ENCODE measurements at regions not wholly inside any gene's neighbourhood (a gene's known extent, or its start where the extent isn't known, plus 50 kb on each side); places are given as distances from the start of the nearest gene placed in this dataset.

GRCh38 chr3:99366663-99367429, 271.5 kb upstream of the COL8A1 start:
- Histone ChIP-seq H3K36me3 (replicated peaks; ENCODE audit: control insufficient read depth, insufficient read depth, low read length) (no peaks in the 10 kb centered on the region), H3K27me3 (ENCODE audit: control insufficient read depth, insufficient read depth, low read length) (no peaks in the 10 kb centered on the region), H3K4me3 (ENCODE audit: insufficient read depth, low read depth, low read length) (no peak overlapping the region)
- peak; percentile 8 for DNase-seq

GRCh38 chr3:99365979-99366378, 272.4 kb upstream of the COL8A1 start:
- H3K4me3 ChIP-seq (ENCODE audit: insufficient read depth, low read depth, low read length): no peak overlapping the region
- no peaks in the 10 kb centered on the region for H3K36me3 ChIP-seq (replicated peaks; ENCODE audit: control insufficient read depth, insufficient read depth, low read length)
- H3K27me3 ChIP-seq (ENCODE audit: control insufficient read depth, insufficient read depth, low read length): no peaks in the 10 kb centered on the region
- DNase-seq: no peak

GRCh38 chr3:99365396-99365795, 273.0 kb upstream of the COL8A1 start:
- no peaks in the 10 kb centered on the region for H3K27me3 ChIP-seq (ENCODE audit: control insufficient read depth, insufficient read depth, low read length)
- no peak overlapping the region for H3K4me3 ChIP-seq (ENCODE audit: insufficient read depth, low read depth, low read length)
- DNase-seq: no peak
- H3K36me3 ChIP-seq (replicated peaks; ENCODE audit: control insufficient read depth, insufficient read depth, low read length): no peaks in the 10 kb centered on the region

- H3K4me3 ChIP-seq (ENCODE audit: insufficient read depth, low read depth, low read length): no peak overlapping the region
- no peaks in the 10 kb centered on the region for H3K36me3 ChIP-seq (replicated peaks; ENCODE audit: control insufficient read depth, insufficient read depth, low read length)
- no peak for DNase-seq
- H3K27me3 ChIP-seq (ENCODE audit: control insufficient read depth, insufficient read depth, low read length): no peaks in the 10 kb centered on the region
Observed at GRCh38 chr3:99357131-99357530, 281.3 kb upstream of the COL8A1 start.

- Histone ChIP-seq H3K4me3 (ENCODE audit: insufficient read depth, low read depth, low read length) (no peak overlapping the region), H3K36me3 (replicated peaks; ENCODE audit: control insufficient read depth, insufficient read depth, low read length) (no peaks in the 10 kb centered on the region), H3K27me3 (ENCODE audit: control insufficient read depth, insufficient read depth, low read length) (no peaks in the 10 kb centered on the region)
- DNase-seq: no peak
Observed at GRCh38 chr3:99356696-99357095, 281.7 kb upstream of the COL8A1 start.

- Histone ChIP-seq H3K27me3 (ENCODE audit: control insufficient read depth, insufficient read depth, low read length) (no peaks in the 10 kb centered on the region), H3K4me3 (ENCODE audit: insufficient read depth, low read depth, low read length) (no peak overlapping the region), H3K36me3 (replicated peaks; ENCODE audit: control insufficient read depth, insufficient read depth, low read length) (no peaks in the 10 kb centered on the region)
- DNase-seq: no peak
Observed at GRCh38 chr3:99355465-99355864, 282.9 kb upstream of the COL8A1 start.

- DNase-seq: no peak
- no peaks in the 10 kb centered on the region for H3K27me3 ChIP-seq (ENCODE audit: control insufficient read depth, insufficient read depth, low read length)
- no peaks in the 10 kb centered on the region for H3K36me3 ChIP-seq (replicated peaks; ENCODE audit: control insufficient read depth, insufficient read depth, low read length)
- H3K4me3 ChIP-seq (ENCODE audit: insufficient read depth, low read depth, low read length): no peak overlapping the region
Observed at GRCh38 chr3:99352811-99353210, 285.6 kb upstream of the COL8A1 start.

- H3K27me3 ChIP-seq (ENCODE audit: control insufficient read depth, insufficient read depth, low read length): no peaks in the 10 kb centered on the region
Observed at GRCh38 chr3:99351122-99351521, 287.3 kb upstream of the COL8A1 start.

GRCh38 chr3:99348451-99348850, 289.9 kb upstream of the COL8A1 start:
- Histone ChIP-seq H3K4me3 (ENCODE audit: insufficient read depth, low read depth, low read length) (no peak overlapping the region), H3K36me3 (replicated peaks; ENCODE audit: control insufficient read depth, insufficient read depth, low read length) (no peaks in the 10 kb centered on the region), H3K27me3 (ENCODE audit: control insufficient read depth, insufficient read depth, low read length) (no peaks in the 10 kb centered on the region)
- DNase-seq: no peak

More at GRCh38 chr3:99351122-99351521, 287.3 kb upstream of the COL8A1 start:
- H3K4me3 ChIP-seq (ENCODE audit: insufficient read depth, low read depth, low read length): no peak overlapping the region
- no peak for DNase-seq
- no peaks in the 10 kb centered on the region for H3K36me3 ChIP-seq (replicated peaks; ENCODE audit: control insufficient read depth, insufficient read depth, low read length)

GRCh38 chr3:99344216-99344615, 294.2 kb upstream of the COL8A1 start:
- Histone ChIP-seq H3K27me3 (ENCODE audit: control insufficient read depth, insufficient read depth, low read length) (no peaks in the 10 kb centered on the region), H3K4me3 (ENCODE audit: insufficient read depth, low read depth, low read length) (no peak overlapping the region), H3K36me3 (replicated peaks; ENCODE audit: control insufficient read depth, insufficient read depth, low read length) (no peaks in the 10 kb centered on the region)
- DNase-seq: no peak

GRCh38 chr3:99342383-99342782, 296.0 kb upstream of the COL8A1 start:
- Histone ChIP-seq H3K36me3 (replicated peaks; ENCODE audit: control insufficient read depth, insufficient read depth, low read length) (no peaks in the 10 kb centered on the region), H3K4me3 (ENCODE audit: insufficient read depth, low read depth, low read length) (no peak overlapping the region), H3K27me3 (ENCODE audit: control insufficient read depth, insufficient read depth, low read length) (no peaks in the 10 kb centered on the region)
- no peak for DNase-seq

GRCh38 chr3:99339222-99339621, 299.2 kb upstream of the COL8A1 start:
- Histone ChIP-seq H3K27me3 (ENCODE audit: control insufficient read depth, insufficient read depth, low read length) (no peaks in the 10 kb centered on the region), H3K4me3 (ENCODE audit: insufficient read depth, low read depth, low read length) (no peak overlapping the region), H3K36me3 (replicated peaks; ENCODE audit: control insufficient read depth, insufficient read depth, low read length) (no peaks in the 10 kb centered on the region)
- no peak for DNase-seq

GRCh38 chr3:99332718-99333117, 305.7 kb upstream of the COL8A1 start:
- Histone ChIP-seq H3K36me3 (replicated peaks; ENCODE audit: control insufficient read depth, insufficient read depth, low read length) (no peaks in the 10 kb centered on the region), H3K27me3 (ENCODE audit: control insufficient read depth, insufficient read depth, low read length) (no peaks in the 10 kb centered on the region), H3K4me3 (ENCODE audit: insufficient read depth, low read depth, low read length) (no peak overlapping the region)
- DNase-seq: no peak

GRCh38 chr3:99332276-99332675, 306.1 kb upstream of the COL8A1 start:
- DNase-seq: no peak
- no peak overlapping the region for H3K4me3 ChIP-seq (ENCODE audit: insufficient read depth, low read depth, low read length)
- H3K27me3 ChIP-seq (ENCODE audit: control insufficient read depth, insufficient read depth, low read length): no peaks in the 10 kb centered on the region
- no peaks in the 10 kb centered on the region for H3K36me3 ChIP-seq (replicated peaks; ENCODE audit: control insufficient read depth, insufficient read depth, low read length)

- H3K4me3 ChIP-seq (ENCODE audit: insufficient read depth, low read depth, low read length): no peak overlapping the region
- no peak for DNase-seq
- H3K36me3 ChIP-seq (replicated peaks; ENCODE audit: control insufficient read depth, insufficient read depth, low read length): no peaks in the 10 kb centered on the region
- no peaks in the 10 kb centered on the region for H3K27me3 ChIP-seq (ENCODE audit: control insufficient read depth, insufficient read depth, low read length)
Observed at GRCh38 chr3:99330924-99331532, 307.4 kb upstream of the COL8A1 start.
